ENCODE measurements at regions not wholly inside any gene's neighbourhood (a gene's known extent, or its start where the extent isn't known, plus 50 kb on each side); places are given as distances from the start of the nearest gene placed in this dataset.

DNA sequence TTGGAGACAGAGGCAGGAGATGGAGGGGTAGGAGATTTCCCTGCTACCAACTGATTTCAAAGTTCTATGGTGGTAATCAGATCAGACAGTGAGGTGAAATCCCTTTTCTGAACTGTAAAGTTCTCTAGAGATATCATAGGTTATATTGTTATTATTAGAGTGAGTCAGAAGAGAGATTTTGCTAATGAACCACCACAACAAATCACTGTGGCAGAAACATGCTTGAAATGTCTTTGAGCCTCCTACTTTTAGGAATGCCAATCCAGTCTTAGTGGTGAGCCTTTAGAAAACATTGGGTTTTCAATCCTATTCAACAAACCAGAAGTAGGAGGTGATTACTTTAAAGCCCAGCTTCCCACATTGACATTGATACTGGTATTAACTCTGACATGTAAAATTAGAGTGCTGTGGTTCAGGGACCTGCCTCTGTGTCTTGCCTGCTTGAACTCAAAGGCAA lies 136.7 kb upstream of the CNR1 start:
- H3K9ac ChIP-seq = no peak overlapping the region
- H3K36me3 ChIP-seq (ENCODE audit: insufficient read depth) = no peaks in the 10 kb centered on the region
- H3K4me2 ChIP-seq = no peak overlapping the region
- TF ChIP-seq, protein P1, sequence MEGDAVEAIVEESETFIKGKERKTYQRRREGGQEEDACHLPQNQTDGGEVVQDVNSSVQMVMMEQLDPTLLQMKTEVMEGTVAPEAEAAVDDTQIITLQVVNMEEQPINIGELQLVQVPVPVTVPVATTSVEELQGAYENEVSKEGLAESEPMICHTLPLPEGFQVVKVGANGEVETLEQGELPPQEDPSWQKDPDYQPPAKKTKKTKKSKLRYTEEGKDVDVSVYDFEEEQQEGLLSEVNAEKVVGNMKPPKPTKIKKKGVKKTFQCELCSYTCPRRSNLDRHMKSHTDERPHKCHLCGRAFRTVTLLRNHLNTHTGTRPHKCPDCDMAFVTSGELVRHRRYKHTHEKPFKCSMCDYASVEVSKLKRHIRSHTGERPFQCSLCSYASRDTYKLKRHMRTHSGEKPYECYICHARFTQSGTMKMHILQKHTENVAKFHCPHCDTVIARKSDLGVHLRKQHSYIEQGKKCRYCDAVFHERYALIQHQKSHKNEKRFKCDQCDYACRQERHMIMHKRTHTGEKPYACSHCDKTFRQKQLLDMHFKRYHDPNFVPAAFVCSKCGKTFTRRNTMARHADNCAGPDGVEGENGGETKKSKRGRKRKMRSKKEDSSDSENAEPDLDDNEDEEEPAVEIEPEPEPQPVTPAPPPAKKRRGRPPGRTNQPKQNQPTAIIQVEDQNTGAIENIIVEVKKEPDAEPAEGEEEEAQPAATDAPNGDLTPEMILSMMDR (conservative IDR thresholded peaks at IDR 0.05; ENCODE audit: low read depth, low read length) = no peak
- H3K27ac ChIP-seq = no peak overlapping the region
- no peak overlapping the region for H2AFZ ChIP-seq (ENCODE audit: low read depth)
- no peaks in the 10 kb centered on the region for H3K79me2 ChIP-seq (ENCODE audit: insufficient read depth, low read depth)
- no peak overlapping the region for H3K4me3 ChIP-seq (IDR thresholded peaks at IDR 0.05; ENCODE audit: insufficient read depth, low read depth, low read length)
- no peaks in the 10 kb centered on the region for H3K4me1 ChIP-seq (ENCODE audit: low read depth, poor library complexity, severe bottlenecking)
- H4K20me1 ChIP-seq (ENCODE audit: insufficient read depth) = no peaks in the 10 kb centered on the region
- H3K27me3 ChIP-seq (ENCODE audit: insufficient read depth, low read depth) = no peaks in the 10 kb centered on the region

DNA sequence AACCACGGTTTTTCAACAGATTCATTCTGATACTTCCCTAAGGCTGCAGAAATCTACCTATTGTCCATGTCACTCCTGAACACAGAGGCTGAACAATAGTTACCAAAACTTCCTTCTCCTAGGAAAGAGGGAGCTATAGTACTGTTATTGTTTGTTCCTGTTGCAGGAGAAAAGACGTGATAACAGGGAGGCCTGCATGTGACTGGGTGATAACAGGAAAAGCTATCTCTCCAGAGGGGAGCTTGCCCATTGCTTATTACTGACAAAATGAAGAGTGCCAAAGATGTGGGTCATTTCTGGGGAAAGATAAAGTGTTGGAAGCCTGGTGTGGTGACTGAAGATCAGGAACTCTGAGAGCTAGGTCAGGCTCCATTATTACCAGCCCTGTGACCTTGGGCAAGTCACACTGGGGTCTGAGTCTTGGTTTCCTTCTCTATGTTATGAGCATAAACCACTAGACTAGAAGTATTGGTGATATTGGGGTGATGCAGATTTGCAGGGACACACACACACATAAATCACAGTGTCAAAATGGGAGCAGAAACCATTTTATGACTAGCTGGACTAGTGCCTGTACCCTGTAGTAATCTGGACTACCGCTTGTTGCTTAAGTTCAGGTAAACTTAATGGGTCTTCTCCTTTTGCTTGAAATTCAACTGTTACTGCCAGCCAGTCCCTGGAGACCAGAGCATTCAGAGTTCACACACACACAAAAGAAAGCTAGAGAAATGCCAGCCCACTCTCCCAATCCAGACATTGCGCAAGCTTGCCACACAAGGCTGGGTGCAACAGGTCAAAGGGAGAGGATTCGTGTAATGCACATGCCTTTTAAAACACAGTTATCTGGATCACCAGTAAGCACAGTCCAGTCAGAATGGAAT lies 136.0 kb upstream of the CNR1 start:
- no peaks in the 10 kb centered on the region for H4K20me1 ChIP-seq (ENCODE audit: insufficient read depth)
- no peak overlapping the region for H3K4me2 ChIP-seq
- H3K9ac ChIP-seq = no peak overlapping the region
- H3K27ac ChIP-seq = no peak overlapping the region
- H3K4me1 ChIP-seq (ENCODE audit: low read depth, poor library complexity, severe bottlenecking) = no peaks in the 10 kb centered on the region
- H2AFZ ChIP-seq (ENCODE audit: low read depth) = no peak overlapping the region
- no peaks in the 10 kb centered on the region for H3K79me2 ChIP-seq (ENCODE audit: insufficient read depth, low read depth)
- TF ChIP-seq, protein P1 (conservative IDR thresholded peaks at IDR 0.05; ENCODE audit: low read depth, low read length) = no peak
- H3K36me3 ChIP-seq (ENCODE audit: insufficient read depth) = no peaks in the 10 kb centered on the region
- no peak overlapping the region for H3K4me3 ChIP-seq (IDR thresholded peaks at IDR 0.05; ENCODE audit: insufficient read depth, low read depth, low read length)
- H3K27me3 ChIP-seq (ENCODE audit: insufficient read depth, low read depth) = no peaks in the 10 kb centered on the region

DNA sequence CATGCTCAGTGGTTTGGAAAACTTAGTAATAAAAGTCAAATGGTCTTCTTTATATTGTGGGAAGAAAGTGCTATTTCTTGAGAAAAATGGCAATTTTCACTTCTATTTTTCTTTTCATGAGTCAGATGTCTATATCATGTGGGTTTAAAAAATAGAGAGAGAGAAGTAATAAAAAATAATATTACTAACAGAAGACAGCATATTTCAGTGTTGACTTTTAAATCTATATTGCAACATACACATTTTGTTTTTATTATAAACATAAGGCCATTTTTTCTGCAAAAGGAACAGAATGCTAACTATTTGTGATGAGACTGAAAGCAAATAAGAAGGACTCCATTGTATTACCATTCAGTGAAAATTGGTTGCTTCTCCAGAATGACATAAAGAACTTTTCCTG lies 135.1 kb upstream of the CNR1 start:
- Histone ChIP-seq H3K79me2 (ENCODE audit: insufficient read depth, low read depth) (no peaks in the 10 kb centered on the region), H3K9ac (no peak overlapping the region), H3K4me2 (no peak overlapping the region), H3K36me3 (ENCODE audit: insufficient read depth) (no peaks in the 10 kb centered on the region), H3K27ac (no peak overlapping the region), H4K20me1 (ENCODE audit: insufficient read depth) (no peaks in the 10 kb centered on the region), H3K27me3 (ENCODE audit: insufficient read depth, low read depth) (no peaks in the 10 kb centered on the region), H3K4me3 (IDR thresholded peaks at IDR 0.05; ENCODE audit: insufficient read depth, low read depth, low read length) (no peak overlapping the region), H2AFZ (ENCODE audit: low read depth) (no peak overlapping the region), H3K4me1 (ENCODE audit: low read depth, poor library complexity, severe bottlenecking) (no peaks in the 10 kb centered on the region)
- TF ChIP-seq, protein P1 (conservative IDR thresholded peaks at IDR 0.05; ENCODE audit: low read depth, low read length) = no peak

DNA sequence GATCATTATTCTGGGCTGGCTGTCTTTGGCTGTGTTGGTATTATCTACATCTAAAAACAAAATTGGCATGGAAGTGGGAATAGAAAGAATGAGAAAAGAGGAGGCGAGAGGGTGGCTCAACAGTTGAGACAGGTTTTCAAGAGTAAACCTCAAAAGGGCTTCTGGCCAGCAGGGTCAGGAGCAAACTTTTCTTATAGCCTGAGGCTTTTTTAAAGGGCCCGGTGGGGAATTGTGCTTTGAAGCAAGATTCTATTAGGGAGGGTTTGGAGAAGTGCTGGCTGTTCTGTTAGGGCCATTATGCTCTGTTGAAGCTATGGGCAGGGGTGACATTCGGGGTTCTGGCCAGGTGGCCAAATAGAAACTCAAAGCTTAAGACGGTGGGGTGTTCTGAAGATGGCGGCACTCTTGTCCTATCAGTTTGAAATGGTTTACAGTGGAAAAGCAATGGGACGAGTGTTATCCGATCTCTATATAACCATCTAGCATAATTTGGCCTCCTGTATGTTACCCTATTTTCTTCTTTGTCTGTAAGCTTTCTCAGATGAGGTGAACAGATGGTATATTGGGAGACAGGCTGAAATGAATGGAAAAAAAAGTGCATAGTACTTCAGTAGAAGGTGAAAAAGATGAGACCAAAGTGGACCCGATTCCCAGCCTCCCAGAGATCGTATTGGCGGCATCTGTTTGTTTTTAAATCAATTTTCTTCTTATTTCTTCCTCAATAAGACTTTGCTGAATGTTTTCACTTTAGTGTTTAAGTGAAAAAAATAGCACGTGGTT lies 132.1 kb upstream of the CNR1 start:
- Histone ChIP-seq H4K20me1 (ENCODE audit: insufficient read depth) (no peaks in the 10 kb centered on the region), H3K36me3 (ENCODE audit: insufficient read depth) (no peaks in the 10 kb centered on the region), H3K27ac (no peak overlapping the region), H3K4me1 (ENCODE audit: low read depth, poor library complexity, severe bottlenecking) (no peaks in the 10 kb centered on the region), H3K4me2 (no peak overlapping the region), H3K27me3 (ENCODE audit: insufficient read depth, low read depth) (no peaks in the 10 kb centered on the region), H3K9ac (no peak overlapping the region), H2AFZ (ENCODE audit: low read depth) (no peak overlapping the region), H3K4me3 (IDR thresholded peaks at IDR 0.05; ENCODE audit: insufficient read depth, low read depth, low read length) (no peak overlapping the region), H3K79me2 (ENCODE audit: insufficient read depth, low read depth) (no peaks in the 10 kb centered on the region)
- TF ChIP-seq, protein P1 (conservative IDR thresholded peaks at IDR 0.05; ENCODE audit: low read depth, low read length) = no peak

Measured in KMS-11 (cell line).